Memory B cell (primary cell): ENCODE measurements at regions not wholly inside any gene's neighbourhood (a gene's known extent, or its start where the extent isn't known, plus 50 kb on each side); places are given as distances from the start of the nearest gene placed in this dataset.
A peak's percentile ranks its signal among the peaks of the same experiment; 100 is the strongest.

ENCODE experiments used
- ATAC-seq: fragments of 150-1000 bp; cut with Tn5 transposase; 2 replicates; pipeline ENCODE4 v1.10.0; 2021; ENCODE audit warnings: low read depth, mild to moderate bottlenecking, moderate library complexity
- DNase-seq, 2 donors: peaks; one replicate each; pipeline ENCODE4 v3.0.0; 2022; ENCODE audit warnings: low spot score in 2 of 2
- H3K27ac Mint-ChIP-seq: one replicate; pipeline ENCODE4 v1.8.0; 2022; ENCODE audit warnings: mild to moderate bottlenecking, moderate library complexity, mixed read lengths
- H3K27me3 Mint-ChIP-seq: one replicate; pipeline ENCODE4 v1.8.0; 2022; ENCODE audit warnings: mixed read lengths
- H3K36me3 Mint-ChIP-seq: one replicate; pipeline ENCODE4 v1.8.0; 2022; ENCODE audit warnings: mild to moderate bottlenecking, mixed read lengths
- H3K4me1 Mint-ChIP-seq: one replicate; pipeline ENCODE4 v1.8.0; 2022; ENCODE audit warnings: mixed read lengths
- H3K4me3 Mint-ChIP-seq: one replicate; pipeline ENCODE4 v1.8.0; 2022; ENCODE audit warnings: mild to moderate bottlenecking, moderate library complexity, mixed read lengths
- H3K9me3 Mint-ChIP-seq: one replicate; pipeline ENCODE4 v1.8.0; 2022; ENCODE audit warnings: mixed read lengths

GRCh38 chr9:27861887-27862286 lies 288.6 kb upstream of the C9orf72 start:
- ATAC-seq (no peak), DNase-seq (no peak)
- Mint-ChIP-seq H3K36me3 (no peaks in the 10 kb centered on the region), H3K4me3 (no peak overlapping the region), H3K4me1 (no peaks in the 10 kb centered on the region), H3K27ac (no peak overlapping the region), H3K27me3 (no peaks in the 10 kb centered on the region), H3K9me3 (no peaks in the 10 kb centered on the region)

GRCh38 chr9:27864644-27865438 lies 291.6 kb upstream of the C9orf72 start:
- DNase-seq = no peak
- Mint-ChIP-seq H3K27ac (no peak overlapping the region), H3K4me3 (no peak overlapping the region), H3K27me3 (no peaks in the 10 kb centered on the region), H3K9me3 (no peaks in the 10 kb centered on the region), H3K4me1 (no peaks in the 10 kb centered on the region), H3K36me3 (no peaks in the 10 kb centered on the region)
- no peak for ATAC-seq

GRCh38 chr9:27866741-27867140 lies 293.5 kb upstream of the C9orf72 start:
- ATAC-seq = no peak
- no peaks in the 10 kb centered on the region for H3K9me3 Mint-ChIP-seq
- no peak overlapping the region for H3K4me3 Mint-ChIP-seq
- no peaks in the 10 kb centered on the region for H3K4me1 Mint-ChIP-seq
- no peaks in the 10 kb centered on the region for H3K27me3 Mint-ChIP-seq
- no peak for DNase-seq
- no peak overlapping the region for H3K27ac Mint-ChIP-seq
- H3K36me3 Mint-ChIP-seq = no peaks in the 10 kb centered on the region

- DNase-seq (no peak), ATAC-seq (no peak)
- Mint-ChIP-seq H3K27me3 (no peaks in the 10 kb centered on the region), H3K36me3 (no peaks in the 10 kb centered on the region), H3K4me3 (no peak overlapping the region), H3K27ac (no peak overlapping the region), H3K4me1 (no peaks in the 10 kb centered on the region), H3K9me3 (no peaks in the 10 kb centered on the region)
Measured at GRCh38 chr9:27870404-27870803, 297.1 kb upstream of the C9orf72 start.

GRCh38 chr9:27880156-27880555 lies 306.9 kb upstream of the C9orf72 start:
- no peak for DNase-seq
- Mint-ChIP-seq H3K27me3 (no peaks in the 10 kb centered on the region), H3K4me3 (no peak overlapping the region)

GRCh38 chr9:27880635-27881034 lies 307.4 kb upstream of the C9orf72 start:
- ATAC-seq (no peak), DNase-seq (no peak)
- no peak overlapping the region for H3K4me3 Mint-ChIP-seq
- peaks cover 6% of the 10 kb centered on the region for H3K9me3 Mint-ChIP-seq
- H3K27me3 Mint-ChIP-seq = no peaks in the 10 kb centered on the region
- no peaks in the 10 kb centered on the region for H3K36me3 Mint-ChIP-seq
- H3K27ac Mint-ChIP-seq = no peak overlapping the region
- no peaks in the 10 kb centered on the region for H3K4me1 Mint-ChIP-seq

More at GRCh38 chr9:27880156-27880555, 306.9 kb upstream of the C9orf72 start:
- Mint-ChIP-seq H3K27ac (no peak overlapping the region), H3K4me1 (no peaks in the 10 kb centered on the region), H3K36me3 (no peaks in the 10 kb centered on the region), H3K9me3 (peaks cover 5% of the 10 kb centered on the region)
- ATAC-seq = no peak

GRCh38 chr9:27888661-27889295 lies 315.5 kb upstream of the C9orf72 start:
- ATAC-seq = peak; percentile 45
- Mint-ChIP-seq H3K9me3 (peaks cover 13% of the 10 kb centered on the region), H3K27me3 (peaks cover 3% of the 10 kb centered on the region), H3K27ac (no peak overlapping the region), H3K4me1 (no peaks in the 10 kb centered on the region), H3K4me3 (no peak overlapping the region), H3K36me3 (no peaks in the 10 kb centered on the region)
- DNase-seq = peak; percentile 11 to 25

GRCh38 chr9:27924502-27924901 lies 351.2 kb upstream of the C9orf72 start:
- H3K27ac Mint-ChIP-seq = no peak overlapping the region
- no peaks in the 10 kb centered on the region for H3K27me3 Mint-ChIP-seq
- no peak overlapping the region for H3K4me3 Mint-ChIP-seq
- DNase-seq = no peak
- no peaks in the 10 kb centered on the region for H3K9me3 Mint-ChIP-seq
- no peaks in the 10 kb centered on the region for H3K4me1 Mint-ChIP-seq
- no peak for ATAC-seq
- no peaks in the 10 kb centered on the region for H3K36me3 Mint-ChIP-seq

- Mint-ChIP-seq H3K27ac (no peak overlapping the region), H3K36me3 (no peaks in the 10 kb centered on the region), H3K4me1 (no peaks in the 10 kb centered on the region), H3K4me3 (no peak overlapping the region), H3K27me3 (no peaks in the 10 kb centered on the region), H3K9me3 (no peaks in the 10 kb centered on the region)
- ATAC-seq = no peak
- DNase-seq = no peak
Measured at GRCh38 chr9:27925815-27926214, 352.5 kb upstream of the C9orf72 start.

- Mint-ChIP-seq H3K4me1 (no peaks in the 10 kb centered on the region), H3K4me3 (no peak overlapping the region), H3K36me3 (no peaks in the 10 kb centered on the region), H3K9me3 (no peaks in the 10 kb centered on the region), H3K27ac (no peak overlapping the region), H3K27me3 (no peaks in the 10 kb centered on the region)
- DNase-seq (no peak), ATAC-seq (no peak)
Measured at GRCh38 chr9:27929841-27930240, 356.6 kb upstream of the C9orf72 start.

- H3K27ac Mint-ChIP-seq = no peak overlapping the region
- no peak overlapping the region for H3K4me3 Mint-ChIP-seq
- H3K27me3 Mint-ChIP-seq = no peaks in the 10 kb centered on the region
- DNase-seq (no peak), ATAC-seq (no peak)
- no peaks in the 10 kb centered on the region for H3K9me3 Mint-ChIP-seq
- H3K36me3 Mint-ChIP-seq = no peaks in the 10 kb centered on the region
- no peaks in the 10 kb centered on the region for H3K4me1 Mint-ChIP-seq
Measured at GRCh38 chr9:27933210-27934025, 360.1 kb upstream of the C9orf72 start.

- H3K27ac Mint-ChIP-seq = no peak overlapping the region
- H3K9me3 Mint-ChIP-seq = no peaks in the 10 kb centered on the region
- DNase-seq (no peak), ATAC-seq (no peak)
- no peaks in the 10 kb centered on the region for H3K36me3 Mint-ChIP-seq
- H3K4me3 Mint-ChIP-seq = no peak overlapping the region
- no peaks in the 10 kb centered on the region for H3K4me1 Mint-ChIP-seq
- H3K27me3 Mint-ChIP-seq = no peaks in the 10 kb centered on the region
Measured at GRCh38 chr9:27934471-27934870, 361.2 kb upstream of the C9orf72 start.

- H3K4me3 Mint-ChIP-seq = no peak overlapping the region
- H3K36me3 Mint-ChIP-seq = no peaks in the 10 kb centered on the region
- no peak for ATAC-seq
- no peak overlapping the region for H3K27ac Mint-ChIP-seq
- H3K27me3 Mint-ChIP-seq = no peaks in the 10 kb centered on the region
- no peaks in the 10 kb centered on the region for H3K4me1 Mint-ChIP-seq
- no peak for DNase-seq
- no peaks in the 10 kb centered on the region for H3K9me3 Mint-ChIP-seq
Measured at GRCh38 chr9:27939186-27939585, 365.9 kb upstream of the C9orf72 start.

GRCh38 chr9:27940535-27940934 lies 367.3 kb upstream of the C9orf72 start:
- DNase-seq (no peak), ATAC-seq (no peak)
- Mint-ChIP-seq H3K36me3 (no peaks in the 10 kb centered on the region), H3K4me1 (no peaks in the 10 kb centered on the region), H3K9me3 (no peaks in the 10 kb centered on the region), H3K27ac (no peak overlapping the region), H3K27me3 (no peaks in the 10 kb centered on the region), H3K4me3 (no peak overlapping the region)
